OCI-LY1 (cell line): ENCODE measurements at regions not wholly inside any gene's neighbourhood (a gene's known extent, or its start where the extent isn't known, plus 50 kb on each side); places are given as distances from the start of the nearest gene placed in this dataset.

Source experiments
- EZH2 ChIP-seq: fragments of 200-600 bp; sonication (generic), shearing (Covaris generic); IDR thresholded peaks from 2 replicates; pipeline ENCODE4 v1.8.0; 2017; ENCODE audit warnings: borderline replicate concordance, mixed run types, mild to moderate bottlenecking, antibody characterized with exemption, low read length, moderate library complexity, mixed read lengths
- TF ChIP-seq, protein P1 (sequence below): fragments of 200-600 bp; sonication (generic), shearing (Covaris generic); IDR thresholded peaks from 2 replicates; pipeline ENCODE4 v1.5.1; 2017; ENCODE audit warnings: mild to moderate bottlenecking, antibody characterized with exemption, low read length, moderate library complexity, mixed read lengths

DNA sequence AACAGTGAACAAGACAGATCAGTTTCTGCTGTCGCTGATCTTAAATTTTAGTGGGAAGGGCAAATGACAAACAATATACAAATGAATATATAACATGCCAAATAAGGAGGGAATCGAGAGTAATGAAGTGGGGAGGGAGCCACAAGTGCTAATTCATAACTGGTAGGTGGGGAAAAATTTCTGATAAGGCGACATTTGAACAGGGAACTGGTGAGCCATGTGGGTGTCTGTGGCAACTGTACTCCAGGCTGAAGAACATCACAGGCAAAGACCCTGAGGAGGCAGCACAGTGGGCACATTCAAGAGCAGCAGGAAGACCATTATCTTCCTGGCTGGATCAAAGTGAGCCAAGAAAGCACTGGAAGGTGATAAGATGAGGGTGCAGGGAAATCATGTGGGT is 51.6 kb upstream of the CD28 start:
- TF ChIP-seq, protein P1, sequence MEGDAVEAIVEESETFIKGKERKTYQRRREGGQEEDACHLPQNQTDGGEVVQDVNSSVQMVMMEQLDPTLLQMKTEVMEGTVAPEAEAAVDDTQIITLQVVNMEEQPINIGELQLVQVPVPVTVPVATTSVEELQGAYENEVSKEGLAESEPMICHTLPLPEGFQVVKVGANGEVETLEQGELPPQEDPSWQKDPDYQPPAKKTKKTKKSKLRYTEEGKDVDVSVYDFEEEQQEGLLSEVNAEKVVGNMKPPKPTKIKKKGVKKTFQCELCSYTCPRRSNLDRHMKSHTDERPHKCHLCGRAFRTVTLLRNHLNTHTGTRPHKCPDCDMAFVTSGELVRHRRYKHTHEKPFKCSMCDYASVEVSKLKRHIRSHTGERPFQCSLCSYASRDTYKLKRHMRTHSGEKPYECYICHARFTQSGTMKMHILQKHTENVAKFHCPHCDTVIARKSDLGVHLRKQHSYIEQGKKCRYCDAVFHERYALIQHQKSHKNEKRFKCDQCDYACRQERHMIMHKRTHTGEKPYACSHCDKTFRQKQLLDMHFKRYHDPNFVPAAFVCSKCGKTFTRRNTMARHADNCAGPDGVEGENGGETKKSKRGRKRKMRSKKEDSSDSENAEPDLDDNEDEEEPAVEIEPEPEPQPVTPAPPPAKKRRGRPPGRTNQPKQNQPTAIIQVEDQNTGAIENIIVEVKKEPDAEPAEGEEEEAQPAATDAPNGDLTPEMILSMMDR, result no peak
- no peak for TF ChIP-seq EZH2
